ENCODE measurements at regions not wholly inside any gene's neighbourhood (a gene's known extent, or its start where the extent isn't known, plus 50 kb on each side); places are given as distances from the start of the nearest gene placed in this dataset.

- Histone ChIP-seq H3K79me2 (ENCODE audit: insufficient read depth, low read length) (no peaks in the 10 kb centered on the region), H3F3A (ENCODE audit: insufficient read depth) (no peaks in the 10 kb centered on the region), H3K27ac (ENCODE audit: low read depth, low read length) (no peak overlapping the region), H3K9me2 (replicated peaks; ENCODE audit: insufficient read depth, low read length) (0 out of 2 replicates have a peak, but pooled peaks cover 4% of the 10 kb centered on the region), H3K36me3 (ENCODE audit: low read length) (no peaks in the 10 kb centered on the region), H3K27me3 (ENCODE audit: low read length) (no peaks in the 10 kb centered on the region), H4K20me1 (ENCODE audit: low read depth, low read length) (no peaks in the 10 kb centered on the region), H2AFZ (ENCODE audit: low read depth, low read length, severe bottlenecking) (no peak overlapping the region), H3K4me2 (ENCODE audit: low read depth, low read length, poor library complexity, severe bottlenecking) (no peak overlapping the region), H3K9ac (ENCODE audit: low read length) (no peak overlapping the region), H3K9me3 (ENCODE audit: insufficient read depth, low read length) (no peaks in the 10 kb centered on the region), H3K4me3 (ENCODE audit: insufficient read depth, low read length, poor library complexity, severe bottlenecking) (no peak overlapping the region)
- TF ChIP-seq EZH2phosphoT487 (conservative IDR thresholded peaks at IDR 0.05; ENCODE audit: low read length) = no peak
- no peak for TF ChIP-seq CTCF (IDR thresholded peaks at IDR 0.05; ENCODE audit: insufficient read depth, low read length, poor library complexity, severe bottlenecking)
Measured at GRCh38 chr2:217448860-217449259, 553.9 kb downstream of the TNS1 start.

GRCh38 chr2:217445723-217446122, 557.1 kb downstream of the TNS1 start:
- Histone ChIP-seq H3K79me2 (ENCODE audit: insufficient read depth, low read length) (no peaks in the 10 kb centered on the region), H3K9me2 (replicated peaks; ENCODE audit: insufficient read depth, low read length) (0 out of 2 replicates have a peak, but pooled peaks cover 4% of the 10 kb centered on the region), H3K27ac (ENCODE audit: low read depth, low read length) (no peak overlapping the region), H3K9me3 (ENCODE audit: insufficient read depth, low read length) (no peaks in the 10 kb centered on the region), H3K27me3 (ENCODE audit: low read length) (no peaks in the 10 kb centered on the region), H3K4me3 (ENCODE audit: insufficient read depth, low read length, poor library complexity, severe bottlenecking) (no peak overlapping the region), H3K36me3 (ENCODE audit: low read length) (no peaks in the 10 kb centered on the region), H3K4me2 (ENCODE audit: low read depth, low read length, poor library complexity, severe bottlenecking) (no peak overlapping the region), H3K9ac (ENCODE audit: low read length) (no peak overlapping the region), H2AFZ (ENCODE audit: low read depth, low read length, severe bottlenecking) (no peak overlapping the region), H3F3A (ENCODE audit: insufficient read depth) (no peaks in the 10 kb centered on the region), H4K20me1 (ENCODE audit: low read depth, low read length) (no peaks in the 10 kb centered on the region)
- TF ChIP-seq EZH2phosphoT487 (conservative IDR thresholded peaks at IDR 0.05; ENCODE audit: low read length) (no peak), CTCF (IDR thresholded peaks at IDR 0.05; ENCODE audit: insufficient read depth, low read length, poor library complexity, severe bottlenecking) (no peak)

- no peak overlapping the region for H3K4me2 ChIP-seq (ENCODE audit: low read depth, low read length, poor library complexity, severe bottlenecking)
- H4K20me1 ChIP-seq (ENCODE audit: low read depth, low read length) = no peaks in the 10 kb centered on the region
- H3K9me3 ChIP-seq (ENCODE audit: insufficient read depth, low read length) = no peaks in the 10 kb centered on the region
- H3K9ac ChIP-seq (ENCODE audit: low read length) = no peak overlapping the region
- no peak overlapping the region for H2AFZ ChIP-seq (ENCODE audit: low read depth, low read length, severe bottlenecking)
- no peaks in the 10 kb centered on the region for H3K27me3 ChIP-seq (ENCODE audit: low read length)
- no peak overlapping the region for H3K27ac ChIP-seq (ENCODE audit: low read depth, low read length)
- no peaks in the 10 kb centered on the region for H3K79me2 ChIP-seq (ENCODE audit: insufficient read depth, low read length)
- H3K36me3 ChIP-seq (ENCODE audit: low read length) = no peaks in the 10 kb centered on the region
- H3K9me2 ChIP-seq (replicated peaks; ENCODE audit: insufficient read depth, low read length) = 0 out of 2 replicates have a peak, but pooled peaks cover 4% of the 10 kb centered on the region
- TF ChIP-seq EZH2phosphoT487 (conservative IDR thresholded peaks at IDR 0.05; ENCODE audit: low read length) = no peak
- no peak for TF ChIP-seq CTCF (IDR thresholded peaks at IDR 0.05; ENCODE audit: insufficient read depth, low read length, poor library complexity, severe bottlenecking)
- H3K4me3 ChIP-seq (ENCODE audit: insufficient read depth, low read length, poor library complexity, severe bottlenecking) = no peak overlapping the region
- no peaks in the 10 kb centered on the region for H3F3A ChIP-seq (ENCODE audit: insufficient read depth)
Measured at GRCh38 chr2:217444932-217445331, 557.9 kb downstream of the TNS1 start.

Measured in SU-DHL-6 (cell line).